GM12878 (cell line): ENCODE measurements at regions not wholly inside any gene's neighbourhood (a gene's known extent, or its start where the extent isn't known, plus 50 kb on each side); places are given as distances from the start of the nearest gene placed in this dataset.
"Not testable (repeated sequence)": the region's sequence is repeated elsewhere in the genome, so short reads cannot be mapped to it uniquely, and the experiment has no call there.

Source experiments
- ATAC-seq: fragments of 200-7000 bp; cut with Tn5 transposase; 3 replicates; pipeline ENCODE4 v1.9.1; 2020; ENCODE audit warnings: mild to moderate bottlenecking, moderate library complexity
- BruUV-seq: library from RNA; stranded (reverse); fragments of 400-500 nt; replicated peaks from 2 replicates; lab custom pipeline; 2021; lab: Mats Ljungman, UMichigan
- CTCF ChIA-PET: fragments of 300-600 bp; sonication (Branson Sonifier 250); formaldehyde crosslinking; extraction: SDS; loops from one replicate; lab custom pipeline; 2021; ENCODE audit warnings: inconsistent platforms; lab: Yijun Ruan, JAX
- POLR2A ChIA-PET: fragments of 350-600 bp; formaldehyde crosslinking; extraction: SDS; loops from one replicate; lab custom pipeline; 2021; ENCODE audit warnings: inconsistent platforms; lab: Charles Lee
- RAD21 ChIA-PET: fragments of 300-600 bp; sonication (Branson Sonifier 250); formaldehyde crosslinking; loops from one replicate; lab custom pipeline; 2023; ENCODE audit warnings: antibody characterized with exemption; ENCODE audit not compliant: unreplicated experiment; lab: Charles Lee
- SMC1A ChIA-PET: fragments of 300-600 bp; sonication (Branson Sonifier 250); formaldehyde crosslinking; loops from one replicate; lab custom pipeline; 2023; ENCODE audit not compliant: unreplicated experiment, uncharacterized antibody; lab: Charles Lee
- DNase-seq: peaks from one replicate; pipeline ENCODE4 v3.0.0-alpha.2; 2011; ENCODE audit warnings: low read depth, low spot score
- FAIRE-seq: peaks from 3 replicates; lab custom pipeline; 2011; peaks lifted over from hg19 to GRCh38; lab: Jason Lieb, UNC
- H2AFZ ChIP-seq: 2 replicates; pipeline ENCODE4 v1.6.0; 2011; ENCODE audit warnings: low read depth, low read length, control low read depth; ENCODE audit not compliant: control insufficient read depth
- H3K27ac ChIP-seq: 2 replicates; pipeline ENCODE4 v1.5.1; 2011; ENCODE audit warnings: control low read depth; ENCODE audit not compliant: control insufficient read depth, insufficient read depth
- H3K27me3 ChIP-seq, 2 experiments: replicated peaks in 1 of 2; 2 replicates each; pipeline versions ENCODE4 v1.6.0 to v1.6.1; 2011; ENCODE audit warnings: low read length in 1 of 2; ENCODE audit not compliant: control insufficient read depth in 2 of 2, insufficient read depth in 2 of 2
- H3K36me3 ChIP-seq, 2 experiments: 2 replicates each; pipeline ENCODE4 v1.5.1; 2011; ENCODE audit warnings: low read length in 1 of 2; ENCODE audit not compliant: control insufficient read depth in 2 of 2, insufficient read depth in 2 of 2
- H3K4me1 ChIP-seq: 2 replicates; pipeline ENCODE4 v1.6.1; 2011; ENCODE audit warnings: mild to moderate bottlenecking, low read length, moderate library complexity, mixed read lengths; ENCODE audit not compliant: control insufficient read depth, insufficient read depth
- H3K4me2 ChIP-seq: 2 replicates; pipeline ENCODE4 v1.6.0; 2011; ENCODE audit warnings: control low read depth; ENCODE audit not compliant: control insufficient read depth, insufficient read depth
- H3K4me3 ChIP-seq: fragments of 200-600 bp; sonication (generic); 2 replicates; pipeline ENCODE4 v1.5.1; 2016
- H3K79me2 ChIP-seq: 2 replicates; pipeline ENCODE4 v1.6.0; 2011; ENCODE audit warnings: low read length; ENCODE audit not compliant: control insufficient read depth, insufficient read depth
- H3K9ac ChIP-seq: 2 replicates; pipeline ENCODE4 v1.8.0; 2011; ENCODE audit warnings: low read length, control low read depth, mixed read lengths; ENCODE audit not compliant: control insufficient read depth, insufficient read depth
- H3K9me3 ChIP-seq: replicated peaks from 3 replicates; pipeline ENCODE4 v1.5.1; 2011; ENCODE audit warnings: mild to moderate bottlenecking, low read length; ENCODE audit not compliant: control insufficient read depth, insufficient read depth
- H4K20me1 ChIP-seq: 2 replicates; pipeline ENCODE4 v1.6.0; 2011; ENCODE audit not compliant: control insufficient read depth, insufficient read depth
- CREM ChIP-seq: IDR thresholded peaks from 2 replicates; pipeline ENCODE4 v1.6.1; 2014; ENCODE audit warnings: antibody characterized with exemption, low read depth
- RAD21 ChIP-seq: IDR thresholded peaks from 2 replicates; pipeline ENCODE4 v1.6.1; 2011; ENCODE audit warnings: mild to moderate bottlenecking, low read depth, low read length, moderate library complexity; ENCODE audit not compliant: insufficient read depth
- YBX1 ChIP-seq: fragments of 450-650 bp; IDR thresholded peaks from 2 replicates; pipeline ENCODE4 v1.6.1; 2016; ENCODE audit warnings: antibody characterized with exemption
- WGBS: methylation state at CpG from one replicate; pipeline ENCODE4 v1.1.6; 2016; ENCODE audit warnings: low lambda C conversion rate; ENCODE audit not compliant: insufficient replicate concordance, insufficient coverage; ENCODE audit errors: missing lambda C conversion rate; 5-methylcytosine and 5-hydroxymethylcytosine counted together
- in situ Hi-C: fragments of 300-500 bp; cut with MboI; formaldehyde crosslinking; loops from 9 replicates; pipeline ENCODE4 v1.14.3; 2018; ENCODE audit warnings: mixed read lengths
- intact Hi-C: fragments of 100-400 bp; cut with micrococcal nuclease; formaldehyde crosslinking; loops from one replicate; pipeline ENCODE4 v1.14.2; 2022; ENCODE audit not compliant: unreplicated experiment
- TF ChIP-seq, protein P1 (sequence below): fragments of 450-650 bp; IDR thresholded peaks from 2 replicates; pipeline ENCODE4 v1.6.1; 2017; ENCODE audit warnings: mild to moderate bottlenecking, moderate library complexity
- TF ChIP-seq, protein P2 (sequence below): IDR thresholded peaks from 2 replicates; pipeline ENCODE4 v1.6.1; 2011; ENCODE audit warnings: mild to moderate bottlenecking, low read depth, low read length, moderate library complexity; ENCODE audit not compliant: insufficient replicate concordance

DNA sequence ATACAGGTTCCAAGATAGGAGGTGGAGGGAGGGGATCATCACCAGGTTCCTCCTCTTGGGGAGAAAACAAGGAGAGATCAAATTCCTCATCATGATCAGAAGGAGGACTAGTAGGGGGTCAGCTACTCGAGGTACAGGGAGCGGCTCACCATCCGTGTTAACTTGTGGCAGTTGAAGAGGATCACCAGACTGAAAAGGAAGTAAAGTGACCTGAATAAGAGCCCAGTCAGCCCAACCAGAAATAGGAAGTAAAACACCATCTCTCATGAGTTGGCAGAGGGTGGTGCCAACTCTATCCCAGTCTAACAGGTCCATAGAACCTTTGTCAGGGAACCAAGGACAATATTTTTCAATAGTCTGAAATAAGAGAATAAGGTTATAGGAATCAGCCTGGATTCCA, 213.1 kb upstream of the KCNN2 start:
- intact Hi-C loops, H3K4me3 ChIP-seq, H3K36me3 ChIP-seq, RAD21 ChIA-PET, H3K9me3 ChIP-seq, H3K4me1 ChIP-seq, POLR2A ChIA-PET, SMC1A ChIA-PET, H3K27me3 ChIP-seq, H2AFZ ChIP-seq, CTCF ChIA-PET, in situ Hi-C loops, H3K4me2 ChIP-seq, ATAC-seq, H3K27ac ChIP-seq, DNase-seq, H3K9ac ChIP-seq, FAIRE-seq, H4K20me1 ChIP-seq, BruUV-seq, H3K79me2 ChIP-seq: not testable (repeated sequence)
- WGBS, result 54% methylated on average over 3 of the region's 3 CpGs

DNA sequence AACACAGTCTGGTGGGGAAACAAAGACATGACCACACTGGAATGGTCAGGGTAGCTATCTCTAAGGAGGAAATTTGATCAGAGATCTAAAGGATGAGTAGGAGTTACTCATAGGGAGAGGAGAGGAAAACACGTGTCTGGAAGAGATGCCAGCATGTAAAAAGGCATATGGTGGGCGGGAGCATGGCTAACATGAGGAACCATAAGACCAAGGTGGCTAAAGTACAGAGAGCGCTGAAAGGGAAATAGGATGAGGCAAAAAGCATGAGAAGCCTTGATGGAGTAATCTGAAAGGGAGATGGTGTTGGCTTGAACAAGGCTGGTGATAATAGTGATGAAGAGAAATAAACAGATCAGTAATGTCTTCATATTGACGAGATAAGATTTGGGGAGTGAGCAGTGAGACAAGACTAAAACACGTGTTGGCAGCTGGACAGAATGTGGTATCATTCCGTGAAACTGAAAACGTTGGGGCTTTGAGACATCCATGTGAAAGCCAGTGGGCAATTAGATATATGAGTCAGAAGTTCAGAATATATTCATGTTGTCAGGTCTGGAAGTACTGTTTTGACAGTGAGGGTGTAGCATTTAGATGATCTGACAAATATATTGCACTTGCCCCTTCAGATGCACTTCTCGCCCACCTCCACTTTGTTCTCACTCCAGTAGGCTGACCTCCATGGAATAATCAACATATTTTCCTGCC, 209.1 kb upstream of the KCNN2 start:
- no peaks in the 10 kb centered on the region for H3K4me1 ChIP-seq
- RAD21 ChIA-PET, result no interaction called here
- DNase-seq, result no peak
- H4K20me1 ChIP-seq, result no peaks in the 10 kb centered on the region
- POLR2A ChIA-PET, result no interaction called here
- SMC1A ChIA-PET, result no interaction called here
- in situ Hi-C loops, result no loop called here
- WGBS, result 14% methylated on average over 8 of the region's 8 CpGs
- FAIRE-seq, result no peak
- intact Hi-C loops, result no loop called here
- no peaks in the 10 kb centered on the region for H3K9me3 ChIP-seq
- H3K27me3 ChIP-seq, result no peaks in the 10 kb centered on the region
- H3K27ac ChIP-seq, result no peak overlapping the region
- no peak overlapping the region for H3K9ac ChIP-seq
- no peak for ATAC-seq
- no peaks in the 10 kb centered on the region for H3K79me2 ChIP-seq
- H2AFZ ChIP-seq, result no peak overlapping the region
- no peak overlapping the region for H3K4me2 ChIP-seq
- H3K4me3 ChIP-seq, result no peak overlapping the region
- TF ChIP-seq CREM, result no peak
- TF ChIP-seq, protein P1, sequence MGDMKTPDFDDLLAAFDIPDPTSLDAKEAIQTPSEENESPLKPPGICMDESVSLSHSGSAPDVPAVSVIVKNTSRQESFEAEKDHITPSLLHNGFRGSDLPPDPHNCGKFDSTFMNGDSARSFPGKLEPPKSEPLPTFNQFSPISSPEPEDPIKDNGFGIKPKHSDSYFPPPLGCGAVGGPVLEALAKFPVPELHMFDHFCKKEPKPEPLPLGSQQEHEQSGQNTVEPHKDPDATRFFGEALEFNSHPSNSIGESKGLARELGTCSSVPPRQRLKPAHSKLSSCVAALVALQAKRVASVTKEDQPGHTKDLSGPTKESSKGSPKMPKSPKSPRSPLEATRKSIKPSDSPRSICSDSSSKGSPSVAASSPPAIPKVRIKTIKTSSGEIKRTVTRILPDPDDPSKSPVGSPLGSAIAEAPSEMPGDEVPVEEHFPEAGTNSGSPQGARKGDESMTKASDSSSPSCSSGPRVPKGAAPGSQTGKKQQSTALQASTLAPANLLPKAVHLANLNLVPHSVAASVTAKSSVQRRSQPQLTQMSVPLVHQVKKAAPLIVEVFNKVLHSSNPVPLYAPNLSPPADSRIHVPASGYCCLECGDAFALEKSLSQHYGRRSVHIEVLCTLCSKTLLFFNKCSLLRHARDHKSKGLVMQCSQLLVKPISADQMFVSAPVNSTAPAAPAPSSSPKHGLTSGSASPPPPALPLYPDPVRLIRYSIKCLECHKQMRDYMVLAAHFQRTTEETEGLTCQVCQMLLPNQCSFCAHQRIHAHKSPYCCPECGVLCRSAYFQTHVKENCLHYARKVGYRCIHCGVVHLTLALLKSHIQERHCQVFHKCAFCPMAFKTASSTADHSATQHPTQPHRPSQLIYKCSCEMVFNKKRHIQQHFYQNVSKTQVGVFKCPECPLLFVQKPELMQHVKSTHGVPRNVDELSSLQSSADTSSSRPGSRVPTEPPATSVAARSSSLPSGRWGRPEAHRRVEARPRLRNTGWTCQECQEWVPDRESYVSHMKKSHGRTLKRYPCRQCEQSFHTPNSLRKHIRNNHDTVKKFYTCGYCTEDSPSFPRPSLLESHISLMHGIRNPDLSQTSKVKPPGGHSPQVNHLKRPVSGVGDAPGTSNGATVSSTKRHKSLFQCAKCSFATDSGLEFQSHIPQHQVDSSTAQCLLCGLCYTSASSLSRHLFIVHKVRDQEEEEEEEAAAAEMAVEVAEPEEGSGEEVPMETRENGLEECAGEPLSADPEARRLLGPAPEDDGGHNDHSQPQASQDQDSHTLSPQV, result no peak
- TF ChIP-seq YBX1, result no peak
- no peak for TF ChIP-seq RAD21
- TF ChIP-seq, protein P2, sequence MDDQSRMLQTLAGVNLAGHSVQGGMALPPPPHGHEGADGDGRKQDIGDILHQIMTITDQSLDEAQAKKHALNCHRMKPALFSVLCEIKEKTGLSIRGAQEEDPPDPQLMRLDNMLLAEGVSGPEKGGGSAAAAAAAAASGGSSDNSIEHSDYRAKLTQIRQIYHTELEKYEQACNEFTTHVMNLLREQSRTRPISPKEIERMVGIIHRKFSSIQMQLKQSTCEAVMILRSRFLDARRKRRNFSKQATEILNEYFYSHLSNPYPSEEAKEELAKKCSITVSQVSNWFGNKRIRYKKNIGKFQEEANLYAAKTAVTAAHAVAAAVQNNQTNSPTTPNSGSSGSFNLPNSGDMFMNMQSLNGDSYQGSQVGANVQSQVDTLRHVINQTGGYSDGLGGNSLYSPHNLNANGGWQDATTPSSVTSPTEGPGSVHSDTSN, result no peak
- CTCF ChIA-PET, result interaction anchor here (0.6 kb wide), 1 partner anchor 341 kb away, joined by 4 read pairs; no protein-coding TSS in a partner anchor
- no TSS peak for BruUV-seq
- H3K36me3 ChIP-seq, result no peaks in the 10 kb centered on the region
